Right lung (tissue), 2 donors: ENCODE measurements at regions not wholly inside any gene's neighbourhood (a gene's known extent, or its start where the extent isn't known, plus 50 kb on each side); places are given as distances from the start of the nearest gene placed in this dataset.
"Not testable (repeated sequence)": the region's sequence is repeated elsewhere in the genome, so short reads cannot be mapped to it uniquely, and the experiment has no call there.

Experiments used
- DNase-seq, 2 donors: peaks; one replicate each; pipeline ENCODE4 v3.0.0-alpha.2; 2013

GRCh38 chr19:13712767-13713201, 51.5 kb upstream of the MRI1 start:
- DNase-seq: peak in 1 of 2 donors; percentile 16

DNA sequence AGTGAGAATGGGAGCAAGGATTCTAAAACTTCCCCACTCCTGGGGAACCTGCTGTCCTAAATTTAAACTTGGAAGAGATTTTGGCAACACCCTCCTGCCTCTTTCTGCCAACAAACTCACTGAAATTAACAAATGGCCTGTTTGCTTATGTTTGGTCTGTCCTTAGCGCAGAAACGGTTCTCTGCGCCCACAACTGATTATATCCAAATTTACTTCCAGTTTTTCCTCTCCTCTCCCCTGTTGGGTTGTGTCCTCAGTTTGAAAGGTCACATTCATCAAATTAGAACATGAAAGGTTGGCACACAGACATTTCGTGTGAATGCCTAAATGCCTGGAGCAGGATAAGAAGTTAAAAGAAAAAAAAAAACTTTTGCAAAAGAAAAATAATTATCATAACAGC, 56.4 kb upstream of the MRI1 start:
- DNase-seq: no peak

DNA sequence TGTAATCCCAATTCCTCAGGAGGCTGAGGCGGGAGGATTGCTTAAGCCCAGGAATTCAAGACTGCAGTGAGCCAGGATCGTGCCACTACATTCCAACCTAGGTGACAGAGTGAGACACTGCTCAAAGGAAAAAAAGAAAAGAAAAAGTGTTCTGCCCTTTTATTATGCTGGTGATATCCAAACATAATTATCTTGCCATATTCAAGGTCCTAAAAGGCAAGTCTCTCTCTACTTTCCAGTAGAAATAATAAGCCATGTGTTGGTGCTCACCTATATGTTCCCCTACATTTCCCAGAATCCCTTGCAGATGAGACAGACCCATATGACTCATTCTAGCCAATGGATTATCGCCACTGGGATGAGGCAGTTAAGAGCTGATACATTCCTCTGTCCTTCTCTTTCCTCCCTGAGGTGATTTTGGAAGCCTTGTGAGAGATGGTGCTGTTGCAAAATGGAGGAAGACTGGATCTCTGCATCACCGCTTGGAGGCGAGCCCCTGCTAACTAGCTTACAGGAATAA, 58.3 kb upstream of the MRI1 start:
- no peak for DNase-seq

GRCh38 chr19:13705201-13705600, 59.1 kb upstream of the MRI1 start:
- no peak for DNase-seq

GRCh38 chr19:13701624-13702023, 62.7 kb upstream of the MRI1 start:
- no peak for DNase-seq

- DNase-seq: no peak
Measured at GRCh38 chr19:13700621-13701020, 63.7 kb upstream of the MRI1 start.

- DNase-seq: no peak
Measured at GRCh38 chr19:13699786-13700185, 64.5 kb upstream of the MRI1 start.

DNA sequence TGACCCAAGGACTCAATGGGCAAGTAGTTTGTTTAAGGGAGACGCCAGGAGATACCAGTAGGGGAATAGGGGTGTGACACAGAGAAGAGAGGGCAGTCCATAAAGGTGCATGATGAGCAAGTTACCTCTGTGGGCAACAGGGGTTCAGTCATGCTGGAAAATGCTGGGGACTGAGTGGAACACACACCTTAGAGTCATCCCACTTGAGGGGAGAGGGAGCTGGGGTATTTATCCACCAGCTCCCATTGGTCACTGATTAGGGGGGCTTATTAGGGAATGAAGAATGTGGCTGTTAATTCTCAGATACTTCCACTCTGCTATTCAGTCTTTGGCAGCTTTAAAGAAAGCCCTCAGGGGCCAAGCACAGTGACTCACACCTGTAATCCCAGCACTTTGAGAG, 67.5 kb upstream of the MRI1 start:
- no peak for DNase-seq

DNA sequence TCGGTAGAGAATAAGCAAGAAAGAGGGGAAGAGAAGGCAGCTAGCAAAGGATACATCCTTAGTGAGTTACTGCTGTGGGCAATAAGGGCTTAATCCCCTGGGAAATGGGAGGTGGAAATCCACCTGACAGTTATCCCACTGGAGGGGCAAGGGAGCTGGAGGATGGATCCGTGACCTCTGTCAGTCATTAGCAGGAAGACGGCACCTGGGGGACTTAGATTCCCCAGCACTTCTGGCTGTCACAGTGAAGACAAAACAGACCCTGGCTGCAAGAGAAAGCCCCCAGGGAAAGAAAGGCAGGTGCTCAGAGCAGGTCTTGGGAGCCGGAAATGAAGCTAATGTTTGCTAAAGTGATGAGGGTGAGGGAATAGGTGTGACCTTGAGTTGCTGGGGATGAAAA, 70.4 kb upstream of the MRI1 start:
- DNase-seq: no peak

DNA sequence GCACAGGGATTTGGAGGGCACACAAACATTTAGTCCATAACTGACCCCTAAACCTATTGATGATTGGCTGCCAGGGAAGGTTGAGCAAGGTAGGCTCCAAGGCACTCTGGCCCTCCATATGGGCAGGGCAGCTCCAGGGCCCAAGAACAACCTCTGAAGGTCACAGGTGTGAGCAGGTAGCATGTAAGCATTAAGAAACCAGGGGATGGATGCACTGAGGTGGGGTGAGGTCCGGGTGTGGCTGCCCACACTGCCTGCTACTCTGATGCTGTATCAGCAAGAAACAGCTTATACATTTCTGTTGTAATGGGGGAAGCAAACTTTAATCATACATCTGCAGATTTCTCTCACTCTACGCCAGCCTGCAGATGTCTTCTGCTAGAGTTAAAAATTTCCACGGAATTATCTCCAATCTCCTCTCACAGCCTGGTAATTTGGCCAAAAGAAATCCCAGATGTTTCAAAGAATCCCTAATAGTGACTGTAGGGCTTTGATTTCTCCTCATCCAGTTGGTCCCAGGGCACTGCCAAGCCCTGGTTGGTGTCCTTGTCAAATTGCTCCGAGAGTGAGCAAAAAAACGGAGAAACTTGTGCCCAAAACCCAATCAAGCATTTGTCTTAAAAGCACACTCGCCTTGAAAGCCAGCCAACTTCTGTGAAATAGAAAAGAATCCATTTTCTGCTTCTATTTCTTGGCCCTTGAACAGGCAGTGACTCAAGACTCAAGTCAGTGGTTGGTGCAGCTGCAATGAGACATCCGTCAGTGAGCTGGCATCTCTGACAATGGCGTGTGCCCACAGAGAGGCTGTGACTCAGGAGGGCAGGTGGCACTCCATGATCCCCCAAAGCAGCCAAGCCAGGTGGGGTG, 72.5 kb upstream of the MRI1 start:
- no peak for DNase-seq

DNA sequence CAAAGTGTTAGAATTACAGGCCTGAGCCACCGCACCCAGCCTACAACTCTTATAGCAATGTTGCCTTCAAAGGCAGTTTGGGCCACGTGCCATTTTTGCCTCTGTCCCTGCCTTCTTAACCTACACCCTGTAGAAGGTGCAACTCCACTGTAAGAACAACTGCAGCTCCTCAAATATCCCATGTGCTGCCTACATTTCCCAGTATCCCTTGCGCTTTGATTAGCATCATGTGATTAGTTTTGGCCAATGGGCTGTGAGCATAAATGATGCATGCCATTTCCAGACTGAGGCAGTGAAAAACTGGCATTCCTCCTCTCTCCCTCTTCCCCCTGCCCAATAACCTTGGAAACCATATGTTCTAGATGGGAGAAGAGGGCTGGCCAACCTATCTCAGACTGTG, 75.2 kb upstream of the MRI1 start:
- no peak for DNase-seq

DNA sequence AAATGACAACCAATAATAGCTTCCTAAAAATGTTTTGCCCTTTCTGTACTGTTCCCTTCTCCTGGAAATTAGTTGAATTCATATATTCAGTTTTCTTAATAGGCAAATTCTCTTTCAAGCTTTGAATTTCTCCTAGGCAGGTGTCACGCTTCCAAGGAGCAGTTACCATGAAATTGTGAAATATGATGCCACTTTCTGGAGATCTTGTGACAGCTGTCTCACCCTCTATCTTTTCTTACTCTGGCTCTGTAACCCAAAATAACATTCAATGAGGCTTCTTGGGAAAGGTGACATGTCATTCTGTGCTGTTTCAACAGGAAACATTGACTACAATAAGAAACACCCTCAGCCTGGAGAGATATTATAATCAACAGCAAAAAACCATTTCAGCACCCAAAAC, 80.3 kb upstream of the MRI1 start:
- DNase-seq: no peak

DNA sequence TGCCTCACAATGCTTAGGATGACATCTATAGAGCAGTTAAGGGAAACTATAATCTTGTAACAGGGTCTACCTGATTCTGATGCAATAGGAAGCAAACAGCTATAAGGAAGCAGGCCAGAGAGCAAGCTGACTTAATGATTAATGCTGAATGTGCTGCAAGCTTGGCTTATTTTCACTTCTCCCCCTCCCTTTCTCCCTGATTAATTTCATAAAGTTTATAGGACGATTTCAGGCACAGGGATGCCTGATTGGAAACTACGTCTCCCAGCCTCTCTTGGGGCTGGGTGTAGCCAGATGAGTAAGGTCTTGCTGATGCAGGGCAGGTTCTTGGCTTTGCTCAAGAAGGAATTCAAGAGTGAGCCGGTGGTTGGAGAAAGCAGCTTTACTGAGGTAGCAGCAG, 82.8 kb upstream of the MRI1 start:
- DNase-seq: no peak

GRCh38 chr19:13680708-13681360, 83.5 kb upstream of the MRI1 start:
- not testable (repeated sequence) for DNase-seq

GRCh38 chr19:13676967-13677366, 87.4 kb upstream of the MRI1 start:
- not testable (repeated sequence) for DNase-seq

- DNase-seq: not testable (repeated sequence)
Measured at GRCh38 chr19:13672480-13673175, 91.7 kb upstream of the MRI1 start.

DNA sequence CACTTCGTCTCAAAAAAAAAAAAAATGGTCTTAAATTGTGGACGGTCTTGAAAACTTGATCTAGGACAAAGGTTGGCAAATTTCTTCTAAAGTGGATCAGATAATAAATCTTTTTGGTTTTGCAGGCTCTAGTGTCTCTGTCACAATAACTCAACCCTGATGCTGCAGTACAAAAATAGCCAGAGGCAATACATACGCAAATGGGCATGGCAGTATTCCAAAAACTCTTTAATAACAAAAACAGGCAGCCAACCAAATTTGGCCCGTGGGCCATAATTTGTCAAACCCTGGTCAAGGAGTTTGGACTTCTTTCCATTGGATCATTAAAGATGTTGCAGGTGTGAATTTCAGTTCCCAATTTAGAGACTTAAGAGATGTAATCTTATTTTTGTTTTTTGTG, 93.5 kb upstream of the MRI1 start:
- no peak for DNase-seq

- DNase-seq: no peak
Measured at GRCh38 chr19:13669780-13670355, 94.5 kb upstream of the MRI1 start.

DNA sequence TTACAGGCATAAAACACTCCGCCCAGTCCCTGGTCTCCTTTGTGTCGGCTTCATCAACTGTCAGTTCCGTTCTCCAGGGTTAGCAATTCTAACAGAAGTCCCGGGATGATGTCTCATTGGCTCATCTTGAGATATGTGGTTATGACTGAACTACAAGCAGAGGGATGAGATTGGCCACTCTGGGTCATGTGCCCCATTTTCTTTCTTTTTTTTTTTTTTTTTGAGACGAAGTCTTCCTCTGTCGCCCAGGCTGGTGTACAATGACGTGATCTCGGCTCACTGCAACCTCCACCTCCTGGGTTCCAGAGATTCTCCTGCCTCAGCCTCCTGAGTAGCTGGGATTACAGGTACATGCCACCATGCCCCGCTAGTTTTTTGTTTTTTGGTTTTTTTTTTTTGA, 95.4 kb upstream of the MRI1 start:
- no peak for DNase-seq

- DNase-seq: no peak
Measured at GRCh38 chr19:13666165-13666564, 98.2 kb upstream of the MRI1 start.

DNA sequence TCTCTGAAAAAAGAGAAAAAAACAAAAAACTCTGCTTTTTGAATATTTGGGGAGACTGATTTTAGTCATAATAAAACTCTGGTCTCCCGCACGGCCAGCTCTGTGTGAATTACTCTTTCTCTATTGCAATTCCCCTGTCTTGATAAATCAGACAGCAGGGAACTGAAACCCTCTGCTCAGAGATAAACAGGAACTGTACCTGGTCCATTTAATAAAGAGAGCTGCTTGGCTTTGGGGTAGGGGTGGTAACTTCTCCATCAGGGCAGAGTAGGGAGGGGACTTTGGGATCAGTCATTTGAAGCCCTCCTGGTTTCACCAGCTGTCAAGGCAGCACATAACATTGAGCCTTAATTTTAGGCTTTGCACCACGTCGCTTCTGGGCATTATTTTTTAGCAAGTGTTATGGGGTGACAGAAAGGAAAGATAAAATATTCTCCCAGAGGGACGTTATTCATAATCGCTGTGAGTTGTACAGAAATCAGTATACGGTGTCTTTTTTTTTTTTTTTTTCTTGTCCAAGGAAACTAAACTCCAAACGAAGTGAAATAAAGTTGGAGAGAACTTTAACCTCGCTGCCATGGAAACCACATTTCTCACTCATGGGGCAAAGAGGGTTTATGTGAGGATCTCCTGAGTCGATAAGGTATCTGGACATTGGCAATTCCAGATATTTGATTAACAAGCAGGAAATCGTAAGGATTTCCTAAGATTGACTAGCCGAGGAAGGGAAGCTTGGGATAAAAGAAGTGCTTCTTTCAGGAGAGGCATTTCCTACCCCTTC, 99.0 kb upstream of the MRI1 start:
- no peak for DNase-seq
